ENCODE measurements at regions not wholly inside any gene's neighbourhood (a gene's known extent, or its start where the extent isn't known, plus 50 kb on each side); places are given as distances from the start of the nearest gene placed in this dataset.
A peak's percentile ranks its signal among the peaks of the same experiment; 100 is the strongest.
"Not testable (repeated sequence)": the region's sequence is repeated elsewhere in the genome, so short reads cannot be mapped to it uniquely, and the experiment has no call there.

GRCh38 chr15:79743032-79743431 lies 153.8 kb downstream of the MTHFS start:
- TF ChIP-seq EP300 (IDR thresholded peaks at IDR 0.05), result no peak
- no peak for TF ChIP-seq POLR2A (IDR thresholded peaks at IDR 0.05)
- no peak for TF ChIP-seq POLR2AphosphoS5 (IDR thresholded peaks at IDR 0.05)
- TF ChIP-seq CTCF (IDR thresholded peaks at IDR 0.05), result no peak
- DNase-seq, result no peak
- ATAC-seq (ENCODE audit: low FRiP score in 2 of 2), result no peak
- H3K27me3 ChIP-seq, result no peaks in the 10 kb centered on the region
- no peak overlapping the region for H3K4me3 ChIP-seq
- no peaks in the 10 kb centered on the region for H3K36me3 ChIP-seq
- WGBS, 2 donors, result 94% methylated on average over 10 of the region's 10 CpGs
- peaks cover 0 to 6% (median 0%) of the 10 kb centered on the region in 4 donors for H3K9me3 ChIP-seq
- H3K4me1 ChIP-seq, result no peaks in the 10 kb centered on the region
- no peak overlapping the region for H3K27ac ChIP-seq

DNA sequence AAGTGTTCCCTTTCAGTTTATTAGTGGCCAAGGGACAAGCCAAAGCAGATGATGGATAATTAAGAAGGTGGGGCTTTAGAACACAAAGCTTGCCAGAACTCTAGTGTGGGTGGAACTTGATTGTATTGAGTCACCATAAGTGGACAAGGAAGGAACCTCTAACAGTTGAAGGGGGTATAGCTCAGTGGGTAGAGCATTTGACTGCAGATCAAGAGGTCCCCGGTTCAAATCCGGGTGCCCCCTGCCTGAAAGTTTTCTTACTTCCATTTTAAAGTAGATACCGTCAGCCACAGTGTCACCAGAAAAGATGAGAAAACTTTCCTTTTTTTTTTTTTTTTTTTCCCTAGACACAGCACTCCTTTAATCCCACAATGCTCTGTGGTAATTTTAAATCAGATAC lies 152.3 kb downstream of the MTHFS start:
- H3K9me3 ChIP-seq; DNase-seq; H3K36me3 ChIP-seq; H3K27me3 ChIP-seq; H3K27ac ChIP-seq; H3K4me1 ChIP-seq; ATAC-seq (ENCODE audit: low FRiP score in 2 of 2); H3K4me3 ChIP-seq: not testable (repeated sequence)
- WGBS, 2 donors, result 41 to 55% methylated on average over 3 of the region's 3 CpGs

DNA sequence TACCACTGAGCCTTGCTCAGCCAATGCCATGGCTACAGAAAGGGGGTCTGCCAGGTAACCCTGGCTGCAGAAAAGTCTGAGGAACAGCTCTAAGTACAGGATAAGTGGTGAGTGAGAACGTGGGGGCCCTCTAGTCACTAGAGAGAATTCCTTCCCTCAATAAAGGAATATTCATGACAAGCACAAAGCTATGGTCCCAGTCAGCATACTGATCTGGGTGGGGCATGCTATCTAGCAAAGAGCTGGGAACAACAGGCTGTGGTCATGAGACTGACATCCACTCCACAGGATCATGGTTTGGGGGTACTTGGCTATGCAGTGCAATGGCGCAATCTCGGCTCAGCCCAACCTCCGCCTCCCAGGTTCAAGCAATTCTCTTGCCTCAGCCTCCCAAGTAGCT lies 140.4 kb downstream of the MTHFS start:
- no peak for ATAC-seq (ENCODE audit: low FRiP score in 2 of 2)
- no peaks in the 10 kb centered on the region for H3K9me3 ChIP-seq
- no peak for TF ChIP-seq POLR2AphosphoS5 (IDR thresholded peaks at IDR 0.05)
- TF ChIP-seq CTCF (IDR thresholded peaks at IDR 0.05), result no peak
- no peak for TF ChIP-seq EP300 (IDR thresholded peaks at IDR 0.05)
- no peak overlapping the region for H3K4me3 ChIP-seq
- 86 to 95% methylated on average over 4 of the region's 4 CpGs for WGBS, 2 donors
- no peak for DNase-seq
- H3K36me3 ChIP-seq, result no peaks in the 10 kb centered on the region
- H3K27ac ChIP-seq, result no peak overlapping the region
- no peaks in the 10 kb centered on the region for H3K4me1 ChIP-seq
- H3K27me3 ChIP-seq, result no peaks in the 10 kb centered on the region

- no peaks in the 10 kb centered on the region for H3K27me3 ChIP-seq
- no peaks in the 10 kb centered on the region for H3K4me1 ChIP-seq
- no peak overlapping the region for H3K27ac ChIP-seq
- no peak overlapping the region for H3K4me3 ChIP-seq
- H3K9me3 ChIP-seq, result peaks cover 0 to 3% (median 0%) of the 10 kb centered on the region in 4 donors
- H3K36me3 ChIP-seq, result no peaks in the 10 kb centered on the region
- ATAC-seq (ENCODE audit: low FRiP score in 2 of 2) (no peak), DNase-seq (no peak)
- TF ChIP-seq POLR2A (IDR thresholded peaks at IDR 0.05) (no peak), CTCF (IDR thresholded peaks at IDR 0.05) (no peak), POLR2AphosphoS5 (IDR thresholded peaks at IDR 0.05) (no peak), EP300 (IDR thresholded peaks at IDR 0.05) (no peak)
- 84% methylated on average over 4 of the region's 4 CpGs for WGBS, 2 donors
These were observed 131.7 kb downstream of the MTHFS start for GRCh38 chr15:79765081-79765480.

- Histone ChIP-seq H3K27me3 (no peaks in the 10 kb centered on the region), H3K27ac (no peak overlapping the region), H3K9me3 (no peaks in the 10 kb centered on the region), H3K4me1 (no peaks in the 10 kb centered on the region), H3K4me3 (no peak overlapping the region), H3K36me3 (no peaks in the 10 kb centered on the region)
- WGBS, 2 donors, result 50 to 62% methylated on average over 1 to 4 of the region's 4 CpGs
- TF ChIP-seq CTCF (IDR thresholded peaks at IDR 0.05), result peak in 1 of 6 experiments; percentile 14
- TF ChIP-seq EP300 (IDR thresholded peaks at IDR 0.05), result no peak
- TF ChIP-seq POLR2A (IDR thresholded peaks at IDR 0.05), result no peak
- TF ChIP-seq POLR2AphosphoS5 (IDR thresholded peaks at IDR 0.05), result no peak
- ATAC-seq (ENCODE audit: low FRiP score in 2 of 2), result no peak
- no peak for DNase-seq
These were observed 127.7 kb downstream of the MTHFS start for GRCh38 chr15:79769069-79769481.

All from upper lobe of left lung (tissue), 6 donors.